NCI-H1930 (cell line): ENCODE measurements at regions not wholly inside any gene's neighbourhood (a gene's known extent, or its start where the extent isn't known, plus 50 kb on each side); places are given as distances from the start of the nearest gene placed in this dataset.

ENCODE experiments used
- DNase-seq, 2 experiments: peaks; one replicate each; lab custom pipeline; 2025; lab: John Stamatoyannopoulos, UW

DNA sequence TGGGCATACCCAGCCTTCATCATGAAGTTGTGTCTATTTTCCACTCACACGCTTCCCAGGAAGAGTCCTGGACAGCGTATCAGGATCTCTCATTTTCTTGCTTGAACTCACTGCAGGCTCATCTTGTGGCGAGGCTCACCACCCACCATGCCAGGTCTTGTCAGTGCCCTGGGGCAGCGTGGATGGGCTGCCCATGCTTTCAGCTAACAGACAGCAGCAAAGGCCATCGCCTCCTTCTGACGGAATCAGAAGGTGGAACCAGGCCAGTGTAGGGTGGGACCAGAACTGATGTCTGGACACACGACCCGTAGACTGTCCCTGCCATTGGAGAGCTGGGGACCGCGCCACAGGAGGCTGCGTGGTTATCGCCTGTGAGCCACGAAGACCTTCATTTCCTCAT lies 169.4 kb downstream of the FOXL1 start:
- no peak for DNase-seq

DNA sequence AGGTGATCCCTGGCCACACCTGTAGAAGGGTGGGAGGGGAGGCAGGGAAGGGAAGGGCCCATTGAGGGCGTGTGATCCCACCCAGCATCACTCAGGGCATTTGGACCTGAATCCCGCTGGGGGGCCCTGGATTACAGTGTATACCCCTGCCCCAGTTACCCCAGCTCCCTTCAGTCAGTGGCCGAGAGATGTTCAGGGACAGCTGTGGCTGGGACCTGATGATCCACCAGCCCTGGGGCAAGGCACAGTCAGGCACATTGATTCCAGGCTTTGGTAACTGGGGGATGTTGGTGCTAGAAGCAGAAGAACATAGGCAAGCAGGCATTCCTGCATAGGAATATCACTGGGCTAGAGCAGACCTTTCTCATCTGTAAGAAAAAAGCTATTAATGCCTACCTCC lies 170.3 kb downstream of the FOXL1 start:
- DNase-seq = no peak

DNA sequence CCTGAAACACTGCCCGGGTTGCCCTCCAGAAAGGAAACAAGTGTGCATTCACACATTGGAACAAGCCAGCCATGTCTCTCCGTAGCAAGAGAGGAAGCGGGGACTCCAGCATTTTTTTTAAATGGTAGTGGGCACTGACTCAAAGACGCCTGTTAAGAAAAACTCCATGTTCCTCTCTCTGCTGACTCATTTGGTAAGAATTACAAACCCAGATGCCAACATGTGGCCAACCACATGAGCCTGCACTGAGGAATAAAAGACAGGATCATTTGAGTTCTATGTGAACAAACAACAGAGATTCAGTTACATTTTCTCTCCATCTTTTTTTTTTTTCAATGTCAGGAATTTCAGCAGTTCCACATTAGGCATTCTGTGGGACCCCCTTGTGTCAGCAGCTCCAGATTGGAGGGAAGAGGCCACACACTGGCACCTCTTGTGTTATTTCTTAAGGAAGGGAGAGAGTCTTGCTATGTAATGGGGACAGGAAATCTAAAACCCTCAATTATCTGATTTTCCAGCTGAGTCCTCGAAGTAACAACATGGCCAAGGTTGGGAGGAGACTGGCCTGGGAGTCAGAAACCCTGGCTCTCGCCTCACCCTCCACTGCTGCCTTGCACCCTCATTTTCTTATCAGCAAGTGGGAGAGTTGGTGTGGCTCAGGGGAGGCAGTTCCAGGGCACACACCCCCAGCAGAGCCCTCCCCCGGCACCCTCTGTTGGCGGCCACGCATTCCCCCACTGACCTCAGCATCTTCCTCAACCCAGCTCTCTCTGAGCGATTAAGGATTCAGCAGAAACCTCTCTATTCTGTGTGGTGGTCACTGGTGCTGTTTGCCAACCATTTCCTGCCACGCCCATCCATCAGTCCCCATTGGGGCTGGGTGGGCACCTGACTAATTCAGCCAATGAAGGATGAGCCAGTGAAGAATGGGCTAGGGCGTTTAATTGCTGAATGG lies 173.0 kb downstream of the FOXL1 start:
- no peak for DNase-seq

DNA sequence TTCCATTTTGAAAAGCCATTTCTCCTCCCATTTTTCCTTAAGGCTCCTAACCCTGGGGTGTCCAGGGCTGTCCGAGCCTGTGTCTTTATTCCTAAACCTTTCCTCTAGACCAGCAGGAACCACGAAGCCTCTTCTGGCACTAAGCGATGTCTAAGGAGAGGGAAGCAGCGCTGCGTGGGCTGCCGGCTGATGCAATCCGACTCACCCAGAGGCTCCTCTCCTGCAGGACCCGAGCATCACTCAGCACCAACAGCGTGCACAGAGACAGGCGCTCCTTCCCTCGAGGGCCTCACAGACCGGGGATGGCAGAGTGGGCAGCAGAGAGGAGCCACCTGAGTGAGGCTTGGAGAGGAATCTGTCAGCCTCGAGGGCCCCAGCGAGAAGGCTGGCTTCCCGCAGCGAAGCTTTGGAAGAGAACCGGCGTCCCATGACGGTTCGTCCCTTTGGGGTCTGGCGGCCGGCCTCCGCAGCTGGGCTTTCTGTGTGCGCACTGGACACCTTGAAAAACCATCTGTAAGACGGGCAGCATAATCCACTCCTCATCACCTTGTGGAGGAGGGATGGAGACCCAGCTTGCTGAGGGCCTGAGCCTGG lies 174.3 kb downstream of the FOXL1 start:
- DNase-seq = no peak

DNA sequence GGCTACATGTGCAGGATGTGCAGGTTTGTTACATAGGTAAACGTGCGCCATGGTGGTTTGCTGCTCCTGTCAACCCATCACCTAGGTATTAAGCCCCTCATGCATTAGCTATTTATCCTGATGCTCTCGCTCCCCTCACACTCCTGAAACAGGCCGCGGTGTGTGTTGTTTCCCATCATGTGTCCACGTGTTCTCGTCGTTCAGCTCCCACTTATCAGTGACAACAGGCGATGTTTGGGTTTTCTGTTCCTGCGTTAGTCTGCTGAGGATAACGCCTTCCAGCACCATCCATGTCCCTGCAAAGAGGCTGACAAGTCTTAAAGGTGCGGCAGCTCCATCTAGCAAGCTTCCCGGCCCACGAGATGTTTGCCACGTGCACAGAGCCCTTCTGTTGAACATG lies 175.1 kb downstream of the FOXL1 start:
- no peak for DNase-seq

DNA sequence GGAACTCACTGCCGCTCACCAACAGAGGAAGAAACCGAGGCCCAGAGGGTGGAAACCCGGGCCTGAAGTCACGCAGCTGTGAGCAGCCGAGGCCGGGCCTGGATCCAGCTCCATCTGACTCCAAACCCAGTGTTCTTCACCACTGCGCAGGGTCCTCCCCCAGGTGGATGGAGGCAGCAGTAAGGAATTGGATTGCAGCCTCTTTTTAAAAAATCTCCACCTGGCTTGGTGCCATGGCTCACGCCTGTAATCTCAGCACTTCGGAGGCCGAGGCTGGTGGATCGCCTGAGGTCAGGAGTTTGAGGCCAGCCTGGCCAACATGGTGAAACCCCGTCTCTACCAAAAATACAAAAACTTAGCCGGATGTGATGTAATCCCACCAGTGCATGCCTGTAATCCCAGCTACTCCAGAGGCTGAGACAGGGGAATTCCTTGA lies 177.2 kb downstream of the FOXL1 start:
- no peak for DNase-seq

DNA sequence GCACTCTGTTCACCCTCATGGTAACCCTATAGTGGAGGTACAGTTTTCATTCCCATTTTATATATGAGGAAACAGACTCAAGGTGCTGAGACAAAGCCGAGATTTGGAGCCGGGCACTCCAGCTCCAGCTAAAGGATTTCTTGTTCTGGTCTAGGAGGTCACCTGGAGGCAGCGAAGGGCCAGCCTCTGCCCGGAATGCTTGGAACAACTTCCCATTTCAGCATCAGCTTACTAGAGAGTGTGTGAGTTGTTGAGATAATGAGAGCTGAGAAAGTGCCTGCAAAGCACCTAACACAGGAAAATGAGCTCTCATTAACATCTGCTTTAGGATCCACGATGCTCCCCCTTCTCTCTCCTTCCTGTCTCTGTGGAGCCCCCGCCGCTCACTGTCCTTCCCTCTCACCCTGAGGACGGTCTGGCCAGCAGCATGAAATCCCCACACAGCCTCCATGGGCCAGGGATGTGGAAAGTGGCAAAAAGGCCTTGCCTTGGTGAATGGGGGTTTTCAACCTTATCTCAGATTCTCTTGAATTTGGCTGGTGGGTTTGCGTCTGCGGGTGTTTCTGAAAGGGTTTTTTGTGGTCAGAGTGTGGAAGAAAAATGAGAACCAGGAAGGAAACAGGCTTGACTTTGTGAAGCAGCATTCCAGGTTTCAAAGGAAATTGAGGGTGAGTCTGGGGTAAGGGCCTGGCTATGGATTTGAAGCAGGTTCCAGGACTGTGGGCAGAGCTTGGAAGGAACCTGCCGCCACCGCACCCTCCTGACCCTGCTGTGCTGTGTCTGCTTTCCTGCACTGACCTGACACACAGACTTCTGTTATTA lies 178.7 kb downstream of the FOXL1 start:
- DNase-seq = no peak

DNA sequence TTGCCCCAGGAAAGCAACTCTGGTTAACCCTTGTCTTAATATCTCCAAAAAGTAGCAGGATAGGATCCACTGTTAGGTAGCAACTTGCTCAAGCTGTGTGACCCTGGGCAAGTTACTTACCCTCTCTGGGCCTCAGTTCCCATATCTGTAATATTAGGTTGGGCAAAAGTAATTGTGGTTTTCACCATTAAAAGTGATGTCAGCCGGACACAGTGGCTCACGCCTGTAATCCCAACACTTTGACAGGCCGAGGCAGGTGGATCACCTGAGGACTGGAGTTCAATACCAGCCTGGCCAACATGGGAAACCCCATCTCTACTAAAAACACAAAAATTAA lies 179.3 kb downstream of the FOXL1 start:
- DNase-seq = no peak

DNA sequence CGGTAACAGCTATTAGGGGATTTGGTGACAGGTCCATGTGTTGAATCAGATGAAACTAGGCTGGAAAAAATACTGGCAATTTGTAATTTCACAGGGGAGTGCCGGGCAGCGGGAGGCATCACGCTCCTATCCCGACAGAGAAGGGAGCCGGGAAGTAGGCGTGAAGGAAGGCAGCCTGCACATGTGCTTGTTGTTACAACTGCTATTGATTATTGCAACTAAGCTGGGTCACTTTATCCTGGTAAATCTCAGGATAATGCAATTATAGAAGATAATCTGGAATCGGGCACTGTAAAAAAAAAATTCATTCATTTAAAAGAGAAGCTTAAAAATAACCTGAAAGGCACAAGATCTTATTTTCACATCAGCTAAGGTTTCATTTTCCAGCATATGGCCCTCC lies 180.6 kb downstream of the FOXL1 start:
- DNase-seq = no peak

DNA sequence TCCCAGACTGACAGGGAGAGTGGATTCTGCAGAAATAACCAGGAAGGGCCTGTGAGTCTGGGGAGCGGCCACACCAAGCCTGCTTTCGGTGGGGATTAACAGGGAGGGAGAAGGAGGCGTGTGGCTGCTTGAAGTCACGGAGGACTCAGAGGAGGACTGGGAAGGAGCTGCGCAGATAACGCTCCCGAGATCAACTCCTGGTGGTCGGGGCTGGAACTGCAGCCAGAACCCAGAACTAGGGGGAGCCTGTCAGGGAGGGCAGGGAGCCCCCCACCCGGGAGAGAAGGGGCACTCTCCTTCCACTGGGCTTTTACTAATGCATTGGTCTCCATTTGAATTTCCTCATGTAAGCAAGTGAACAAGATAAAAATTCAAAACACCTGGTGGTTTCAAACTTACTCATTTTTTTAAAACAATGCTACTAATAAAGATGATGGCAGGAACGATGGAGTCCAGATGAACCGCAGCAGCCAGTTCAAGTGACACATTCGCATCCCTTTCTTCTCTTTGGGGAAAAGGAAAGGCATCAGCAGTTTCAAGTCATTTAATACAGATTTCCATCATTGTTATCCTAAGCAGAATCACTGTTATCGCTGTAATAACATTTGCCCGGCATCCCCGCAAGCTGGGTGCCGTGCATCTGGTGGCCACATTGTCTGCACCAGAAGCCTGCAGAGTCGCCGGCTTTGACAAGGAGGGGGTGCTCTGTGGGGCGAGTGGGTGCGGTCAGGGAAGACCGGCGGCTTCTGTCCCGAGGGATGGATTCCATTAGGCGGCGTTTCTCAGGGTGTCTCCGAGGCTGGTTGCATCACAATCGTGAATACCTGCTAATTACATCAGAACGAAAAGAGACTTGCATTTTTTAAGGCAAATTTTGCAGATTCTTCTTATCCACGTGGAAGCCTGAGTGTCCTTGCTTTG lies 183.0 kb downstream of the FOXL1 start:
- peak in 1 of 2 experiments; percentile 5 for DNase-seq

DNA sequence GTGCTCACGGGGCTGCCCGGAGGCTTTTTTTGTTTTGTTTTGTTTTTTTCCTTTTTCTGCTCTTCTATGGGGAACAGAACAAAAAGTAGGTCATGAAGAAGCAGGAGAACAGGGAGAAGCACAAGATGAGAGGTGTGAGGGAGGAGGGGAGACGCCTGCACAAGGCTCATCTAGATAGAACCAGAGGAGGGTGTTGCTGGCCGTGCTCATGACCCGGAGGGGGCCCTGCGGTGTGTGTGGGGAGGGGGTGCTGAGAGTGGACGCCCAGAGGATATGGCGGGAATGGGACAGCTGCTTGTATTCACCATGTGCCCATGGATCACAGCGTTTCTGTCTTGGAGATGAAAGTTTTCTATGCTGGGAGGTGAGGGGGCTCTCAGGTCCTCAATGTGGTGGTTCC lies 183.7 kb downstream of the FOXL1 start:
- no peak for DNase-seq

DNA sequence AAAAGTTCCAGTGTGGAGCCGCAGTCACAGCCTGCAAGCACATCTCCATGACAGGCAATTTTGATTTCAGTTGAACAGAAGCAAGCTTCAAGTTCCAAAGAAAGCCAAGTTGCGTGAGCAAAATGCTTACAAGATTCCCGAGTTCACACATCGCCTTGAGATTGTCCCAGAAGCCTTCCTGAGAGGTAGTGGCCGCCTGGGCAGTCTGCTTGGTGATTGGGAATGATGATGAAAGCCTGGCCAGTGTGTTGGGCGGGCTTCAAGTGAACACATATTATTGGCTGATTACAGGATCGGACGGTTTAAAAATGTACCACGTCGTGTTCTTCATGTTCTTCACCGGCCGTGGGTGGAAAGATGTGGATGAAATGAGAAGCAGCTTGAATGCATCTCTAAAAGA lies 185.5 kb downstream of the FOXL1 start:
- no peak for DNase-seq

DNA sequence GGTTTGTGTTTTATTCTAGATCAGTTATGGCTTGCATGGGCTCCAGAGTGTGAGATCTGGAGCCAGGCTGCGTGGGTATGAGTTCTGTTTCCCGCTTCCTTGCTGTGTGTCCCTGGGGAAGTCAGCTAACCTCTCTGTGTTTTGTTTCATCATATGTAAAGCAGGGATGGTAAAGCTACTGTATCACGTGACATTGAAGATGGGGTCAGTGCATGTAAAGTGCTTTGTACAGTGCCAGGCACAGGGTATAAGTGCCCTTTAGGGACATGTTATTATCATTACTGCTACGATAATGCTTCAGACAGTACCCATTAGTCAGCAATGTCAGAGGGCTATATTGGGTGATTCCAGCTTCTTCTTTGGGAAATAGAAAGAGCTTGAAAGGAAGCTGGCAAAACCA lies 186.2 kb downstream of the FOXL1 start:
- DNase-seq = no peak

DNA sequence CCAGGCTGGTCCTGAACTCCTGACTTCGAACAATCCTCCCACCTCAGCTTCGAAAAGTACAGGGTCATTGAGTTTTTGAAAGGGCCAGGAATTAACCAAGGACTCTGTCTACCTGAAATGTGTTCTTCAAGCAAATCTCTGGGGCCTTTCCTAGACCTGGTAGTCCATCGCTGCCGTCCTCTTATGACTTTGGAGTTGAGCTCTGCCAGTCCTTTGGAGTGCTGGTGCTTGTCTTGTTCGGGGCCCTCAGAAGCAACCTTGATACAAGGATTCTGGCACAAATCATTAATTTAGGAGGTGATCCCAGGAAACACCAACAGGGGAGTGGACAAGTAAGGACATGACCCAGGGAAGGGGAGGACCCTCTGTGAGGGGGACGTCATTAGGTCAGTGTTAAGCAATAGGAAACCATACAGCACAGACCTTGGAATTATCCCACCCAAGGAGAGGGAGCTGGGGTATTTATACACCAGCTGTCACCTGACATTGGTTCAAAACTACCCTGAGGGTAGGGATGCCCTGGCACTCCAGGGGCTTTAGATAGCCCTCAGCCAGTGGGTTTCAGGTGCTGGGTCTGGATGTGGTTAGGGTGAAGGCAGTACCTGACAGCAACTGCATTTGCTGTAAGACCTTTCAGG lies 187.2 kb downstream of the FOXL1 start:
- no peak for DNase-seq

DNA sequence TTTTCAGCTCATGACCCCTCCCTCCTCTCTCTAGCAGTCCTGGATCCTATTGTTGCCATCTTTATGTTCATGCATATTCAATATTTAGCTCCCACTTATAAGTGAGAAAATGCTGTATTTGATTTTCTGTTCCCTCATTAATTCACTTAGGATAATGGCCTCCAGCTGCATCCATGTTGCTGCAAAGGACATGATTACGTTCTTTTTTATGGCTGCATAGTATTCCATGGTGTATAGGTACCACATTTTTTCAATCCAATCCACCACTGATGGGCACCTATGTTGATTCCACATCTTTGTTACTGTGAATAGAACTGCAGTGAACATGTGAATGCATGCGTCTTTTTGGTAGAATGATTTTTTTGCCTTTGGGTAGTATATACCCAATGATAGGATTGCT lies 188.4 kb downstream of the FOXL1 start:
- DNase-seq = no peak

DNA sequence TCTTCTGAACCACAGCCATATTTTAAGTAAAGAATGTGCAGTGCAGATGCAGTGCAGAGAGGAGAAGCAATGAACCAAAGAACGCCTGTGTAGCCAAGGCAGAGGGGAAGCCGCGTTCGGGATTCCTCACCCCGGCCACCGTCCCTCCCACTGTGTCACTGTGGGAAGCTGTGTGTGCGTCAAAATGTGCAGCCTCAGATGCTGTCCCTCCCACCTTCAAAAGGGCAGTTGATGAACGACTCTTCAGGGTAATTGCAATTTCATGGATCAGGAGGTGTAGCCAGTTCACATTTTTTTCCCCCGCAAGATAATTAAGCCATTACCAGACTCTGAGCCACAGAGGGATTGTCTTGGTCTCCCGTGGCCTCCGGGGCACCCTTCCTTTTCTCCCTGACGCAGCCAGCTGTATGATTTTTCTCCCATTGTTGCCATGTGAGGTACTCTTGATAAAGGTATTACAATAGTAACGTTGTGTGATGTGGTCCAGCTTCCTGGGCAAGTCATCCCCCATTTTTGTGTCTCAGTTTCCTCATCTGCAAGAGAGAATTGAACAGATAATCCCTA lies 190.0 kb downstream of the FOXL1 start:
- no peak for DNase-seq

DNA sequence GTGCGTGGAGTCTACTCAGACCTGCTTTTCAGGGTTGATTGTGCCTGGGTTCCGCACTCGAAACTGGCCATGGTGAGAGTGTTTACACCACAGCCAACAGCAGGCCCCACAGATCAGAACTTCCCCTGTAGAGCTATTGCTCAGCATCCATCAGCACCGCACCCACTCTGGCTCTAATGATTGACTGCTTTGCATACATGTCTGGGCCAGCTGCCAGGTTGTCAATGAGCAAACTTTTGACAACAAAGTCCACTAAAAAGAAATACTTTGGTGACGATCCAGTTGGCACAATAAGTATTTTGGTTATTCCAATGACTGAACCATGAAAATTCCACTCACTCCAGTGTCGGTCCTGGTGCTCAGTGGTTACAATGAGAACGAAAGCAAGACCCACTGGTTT lies 190.7 kb downstream of the FOXL1 start:
- DNase-seq = no peak

DNA sequence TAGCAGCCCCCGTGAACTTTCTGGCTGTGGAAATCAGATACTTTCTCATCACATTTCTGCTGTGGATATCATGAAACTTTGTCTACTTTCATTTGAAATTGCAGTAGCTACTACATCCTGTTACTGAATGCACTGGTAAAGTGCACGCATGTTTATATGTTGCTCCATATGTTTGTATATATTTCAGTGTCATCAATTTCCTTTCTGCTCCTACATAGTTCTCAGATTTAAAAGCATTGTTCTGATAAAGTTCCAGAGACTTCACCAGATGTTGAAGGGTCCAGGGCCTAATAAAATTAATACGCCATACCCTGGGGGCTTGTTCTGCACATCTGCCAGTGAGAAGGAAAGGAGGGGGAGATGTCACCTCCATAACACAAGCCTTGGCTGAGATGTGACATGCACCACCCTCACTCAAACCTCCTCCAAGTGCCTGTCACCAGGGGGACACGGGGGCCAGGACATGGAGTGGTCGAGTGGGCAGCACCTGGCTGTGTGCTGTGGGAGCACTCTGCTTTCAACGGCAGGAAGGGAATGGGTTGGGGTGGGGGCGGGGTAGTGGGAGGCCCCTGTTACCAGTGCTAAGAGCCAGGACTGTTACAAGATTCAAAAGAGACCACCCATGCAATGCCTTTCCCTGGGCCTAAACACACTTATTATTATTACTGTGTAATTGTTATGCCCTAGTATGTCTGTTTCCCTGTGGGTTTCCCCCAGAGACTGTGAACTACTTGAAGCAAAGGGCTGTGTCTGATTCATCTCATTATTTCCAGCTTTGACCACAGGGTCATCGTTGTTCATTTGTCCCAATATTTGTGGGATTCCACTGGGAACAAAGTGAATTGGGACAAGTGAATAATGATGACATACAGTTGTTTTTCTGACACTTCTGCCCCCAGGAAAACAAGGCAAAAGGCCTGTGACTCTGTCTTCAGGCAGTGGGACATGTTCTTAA lies 193.4 kb downstream of the FOXL1 start:
- no peak for DNase-seq

DNA sequence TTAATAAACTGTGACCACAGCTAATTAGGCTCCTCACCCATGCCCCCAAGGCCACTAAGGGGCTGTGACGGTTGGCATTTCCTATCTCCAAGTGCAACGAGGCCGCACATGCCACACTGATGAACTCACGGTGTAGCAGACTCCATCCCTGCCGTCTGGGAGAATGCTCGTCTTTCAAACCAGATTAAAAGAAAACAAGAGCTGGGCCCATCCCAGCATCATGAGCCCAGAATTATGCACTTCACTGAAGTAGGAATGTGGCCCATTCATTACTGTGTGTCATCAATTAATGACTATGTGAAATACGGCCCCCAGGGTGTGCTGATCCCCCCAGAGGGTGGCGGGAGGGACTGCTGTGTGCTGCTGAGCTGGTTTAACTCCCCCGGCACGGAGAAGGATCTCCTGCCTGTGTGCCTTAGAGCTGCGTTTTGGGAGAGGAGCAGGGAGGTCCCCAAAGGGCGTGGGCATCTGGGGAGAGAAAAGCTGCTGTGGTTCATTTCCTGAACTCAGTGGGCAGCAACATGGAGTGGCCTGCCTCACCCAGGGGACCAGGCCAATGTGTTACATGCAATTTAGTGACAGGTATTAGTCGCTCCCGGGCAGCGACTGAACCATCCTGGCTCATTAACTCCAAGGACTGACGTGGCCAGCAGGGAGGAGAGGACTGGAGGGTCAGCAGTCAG lies 194.5 kb downstream of the FOXL1 start:
- DNase-seq = no peak
